ENCODE measurements at regions not wholly inside any gene's neighbourhood (a gene's known extent, or its start where the extent isn't known, plus 50 kb on each side); places are given as distances from the start of the nearest gene placed in this dataset.

GRCh38 chr9:7516376-7516775, 283.2 kb downstream of the DMAC1 start:
- H3K36me3 Mint-ChIP-seq (ENCODE audit: insufficient read depth) = no peaks in the 10 kb centered on the region
- no peak for DNase-seq (ENCODE audit: low spot score, unreplicated experiment)
- H3K4me1 Mint-ChIP-seq (ENCODE audit: low read depth) = no peaks in the 10 kb centered on the region
- TF ChIP-seq, protein P1, sequence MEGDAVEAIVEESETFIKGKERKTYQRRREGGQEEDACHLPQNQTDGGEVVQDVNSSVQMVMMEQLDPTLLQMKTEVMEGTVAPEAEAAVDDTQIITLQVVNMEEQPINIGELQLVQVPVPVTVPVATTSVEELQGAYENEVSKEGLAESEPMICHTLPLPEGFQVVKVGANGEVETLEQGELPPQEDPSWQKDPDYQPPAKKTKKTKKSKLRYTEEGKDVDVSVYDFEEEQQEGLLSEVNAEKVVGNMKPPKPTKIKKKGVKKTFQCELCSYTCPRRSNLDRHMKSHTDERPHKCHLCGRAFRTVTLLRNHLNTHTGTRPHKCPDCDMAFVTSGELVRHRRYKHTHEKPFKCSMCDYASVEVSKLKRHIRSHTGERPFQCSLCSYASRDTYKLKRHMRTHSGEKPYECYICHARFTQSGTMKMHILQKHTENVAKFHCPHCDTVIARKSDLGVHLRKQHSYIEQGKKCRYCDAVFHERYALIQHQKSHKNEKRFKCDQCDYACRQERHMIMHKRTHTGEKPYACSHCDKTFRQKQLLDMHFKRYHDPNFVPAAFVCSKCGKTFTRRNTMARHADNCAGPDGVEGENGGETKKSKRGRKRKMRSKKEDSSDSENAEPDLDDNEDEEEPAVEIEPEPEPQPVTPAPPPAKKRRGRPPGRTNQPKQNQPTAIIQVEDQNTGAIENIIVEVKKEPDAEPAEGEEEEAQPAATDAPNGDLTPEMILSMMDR (IDR thresholded peaks at IDR 0.05; ENCODE audit: unreplicated experiment) = no peak
- H3K4me3 Mint-ChIP-seq (ENCODE audit: low read depth) = no peak overlapping the region
- no peaks in the 10 kb centered on the region for H3K9me3 Mint-ChIP-seq (ENCODE audit: low read depth)
- no peak overlapping the region for H3K27ac Mint-ChIP-seq
- peaks cover 8% of the 10 kb centered on the region for H3K27me3 Mint-ChIP-seq

GRCh38 chr9:7510199-7510598, 289.4 kb downstream of the DMAC1 start:
- DNase-seq (ENCODE audit: low spot score, unreplicated experiment) = no peak

GRCh38 chr9:7509576-7510145, 289.9 kb downstream of the DMAC1 start:
- no peak for DNase-seq (ENCODE audit: low spot score, unreplicated experiment)
- TF ChIP-seq, protein P1 (IDR thresholded peaks at IDR 0.05; ENCODE audit: unreplicated experiment) = no peak
- H3K4me1 Mint-ChIP-seq (ENCODE audit: low read depth) = peaks cover 6% of the 10 kb centered on the region
- H3K36me3 Mint-ChIP-seq (ENCODE audit: insufficient read depth) = no peaks in the 10 kb centered on the region
- H3K27ac Mint-ChIP-seq = no peak overlapping the region
- H3K9me3 Mint-ChIP-seq (ENCODE audit: low read depth) = peaks cover 3% of the 10 kb centered on the region
- peaks cover 5% of the 10 kb centered on the region for H3K27me3 Mint-ChIP-seq
- no peak overlapping the region for H3K4me3 Mint-ChIP-seq (ENCODE audit: low read depth)

More at GRCh38 chr9:7510199-7510598, 289.4 kb downstream of the DMAC1 start:
- Mint-ChIP-seq H3K4me3 (ENCODE audit: low read depth) (no peak overlapping the region), H3K4me1 (ENCODE audit: low read depth) (peaks cover 6% of the 10 kb centered on the region), H3K9me3 (ENCODE audit: low read depth) (no peaks in the 10 kb centered on the region), H3K36me3 (ENCODE audit: insufficient read depth) (no peaks in the 10 kb centered on the region), H3K27ac (no peak overlapping the region), H3K27me3 (peaks cover 5% of the 10 kb centered on the region)
- TF ChIP-seq, protein P1 (IDR thresholded peaks at IDR 0.05; ENCODE audit: unreplicated experiment) = no peak

DNA sequence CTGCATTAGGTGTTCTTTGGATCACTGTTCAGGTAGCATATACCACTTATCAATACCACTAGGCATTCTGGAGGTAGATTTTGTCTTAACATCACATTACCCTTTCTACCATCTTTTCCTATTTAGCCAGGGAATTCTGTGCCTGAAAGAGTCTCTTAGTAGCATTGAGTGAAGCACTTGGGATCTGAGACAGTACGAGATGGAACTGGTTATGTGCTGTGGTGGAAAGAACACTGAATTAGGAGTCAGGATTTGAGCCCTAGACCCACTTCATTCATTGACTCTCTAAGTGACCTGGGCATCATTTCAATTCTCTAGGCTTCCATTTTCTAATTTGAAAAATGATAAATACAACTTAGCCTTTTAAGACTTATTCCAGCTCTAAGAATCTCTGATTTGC, 291.1 kb downstream of the DMAC1 start:
- no peak overlapping the region for H3K27ac Mint-ChIP-seq
- no peaks in the 10 kb centered on the region for H3K36me3 Mint-ChIP-seq (ENCODE audit: insufficient read depth)
- TF ChIP-seq, protein P1 (IDR thresholded peaks at IDR 0.05; ENCODE audit: unreplicated experiment) = no peak
- no peak overlapping the region for H3K4me3 Mint-ChIP-seq (ENCODE audit: low read depth)
- peaks cover 5% of the 10 kb centered on the region for H3K27me3 Mint-ChIP-seq
- DNase-seq (ENCODE audit: low spot score, unreplicated experiment) = no peak
- peaks cover 16% of the 10 kb centered on the region for H3K4me1 Mint-ChIP-seq (ENCODE audit: low read depth)
- peaks cover 8% of the 10 kb centered on the region for H3K9me3 Mint-ChIP-seq (ENCODE audit: low read depth)

DNA sequence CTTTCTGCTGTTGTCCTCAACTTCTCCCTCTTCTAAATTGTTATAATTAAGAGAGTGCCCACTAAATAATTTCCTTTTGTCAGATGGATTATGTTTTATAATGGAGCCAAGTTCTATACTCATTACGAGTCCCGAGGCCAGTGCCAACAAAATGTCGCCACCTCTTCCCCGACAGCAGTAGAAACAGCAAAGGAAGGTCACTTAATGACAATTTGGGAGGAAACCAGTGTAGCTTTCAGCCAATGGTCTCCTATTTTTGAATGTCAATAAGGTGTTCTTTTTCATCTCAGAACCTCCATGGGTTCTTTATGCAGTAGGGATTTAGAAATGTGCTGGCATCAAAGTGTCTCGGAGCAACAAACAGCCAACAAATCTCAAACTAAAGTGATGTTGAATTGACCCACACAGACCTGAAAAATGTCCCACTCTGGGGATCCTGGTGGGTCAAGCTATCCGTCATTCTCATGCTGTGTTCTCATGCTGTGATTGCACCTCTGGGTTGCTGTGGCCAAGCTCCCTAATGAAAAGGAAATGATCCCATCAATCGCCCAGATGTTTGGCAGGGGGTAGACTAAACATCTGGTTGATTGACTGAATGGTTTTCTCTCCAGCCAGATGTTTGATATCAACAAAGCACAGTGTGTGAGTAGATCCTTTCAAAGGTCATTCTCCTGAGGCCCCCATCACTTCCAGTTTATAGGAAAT, 291.9 kb downstream of the DMAC1 start:
- Mint-ChIP-seq H3K4me1 (ENCODE audit: low read depth) (peaks cover 16% of the 10 kb centered on the region), H3K27ac (no peak overlapping the region), H3K27me3 (peaks cover 5% of the 10 kb centered on the region), H3K4me3 (ENCODE audit: low read depth) (no peak overlapping the region), H3K9me3 (ENCODE audit: low read depth) (peaks cover 8% of the 10 kb centered on the region), H3K36me3 (ENCODE audit: insufficient read depth) (no peaks in the 10 kb centered on the region)
- TF ChIP-seq, protein P1 (IDR thresholded peaks at IDR 0.05; ENCODE audit: unreplicated experiment) = no peak
- DNase-seq (ENCODE audit: low spot score, unreplicated experiment) = no peak

Data from progenitor cell of endocrine pancreas (in vitro differentiated cells).